Large intestine (tissue), 3 donors: ENCODE measurements at regions not wholly inside any gene's neighbourhood (a gene's known extent, or its start where the extent isn't known, plus 50 kb on each side); places are given as distances from the start of the nearest gene placed in this dataset.
A peak's percentile ranks its signal among the peaks of the same experiment; 100 is the strongest.
"Not testable (repeated sequence)": the region's sequence is repeated elsewhere in the genome, so short reads cannot be mapped to it uniquely, and the experiment has no call there.

Source experiments
- DNase-seq, 2 donors: peaks; one replicate each; pipeline versions ENCODE4 v3.0.0 to v3.0.0-alpha.2; 2013
- H3K27ac ChIP-seq: one replicate; pipeline ENCODE4 v1.5.1; 2013; ENCODE audit warnings: low read length
- H3K27me3 ChIP-seq: 2 replicates; pipeline ENCODE4 v1.6.1; 2013; ENCODE audit warnings: low read length; ENCODE audit not compliant: control insufficient read depth, insufficient read depth
- H3K36me3 ChIP-seq: 2 replicates; pipeline ENCODE4 v1.6.1; 2013; ENCODE audit warnings: low read length; ENCODE audit not compliant: control insufficient read depth, insufficient read depth
- H3K4me1 ChIP-seq: one replicate; pipeline ENCODE4 v1.6.1; 2013; ENCODE audit warnings: low read length; ENCODE audit not compliant: control insufficient read depth, insufficient read depth
- H3K4me3 ChIP-seq: one replicate; pipeline ENCODE4 v1.5.1; 2013; ENCODE audit warnings: low read length
- H3K9me3 ChIP-seq: one replicate; pipeline ENCODE4 v1.6.1; 2013; ENCODE audit warnings: mild to moderate bottlenecking, low read depth, low read length, moderate library complexity; ENCODE audit not compliant: control insufficient read depth
- WGBS: methylation state at CpG from one replicate; pipeline ENCODE4 v1.1.5; 2013; ENCODE audit warnings: low lambda C conversion rate; ENCODE audit not compliant: insufficient coverage; 5-methylcytosine and 5-hydroxymethylcytosine counted together

GRCh38 chr10:56116684-56117083 lies 244.4 kb downstream of the ZWINT start:
- no peak overlapping the region for H3K4me3 ChIP-seq
- H3K4me1 ChIP-seq = no peaks in the 10 kb centered on the region
- H3K36me3 ChIP-seq = no peaks in the 10 kb centered on the region
- H3K9me3 ChIP-seq = no peaks in the 10 kb centered on the region
- no peak for DNase-seq
- WGBS = no CpG with 5 or more reads among the region's 1 CpG
- H3K27me3 ChIP-seq = no peaks in the 10 kb centered on the region
- no peak overlapping the region for H3K27ac ChIP-seq

DNA sequence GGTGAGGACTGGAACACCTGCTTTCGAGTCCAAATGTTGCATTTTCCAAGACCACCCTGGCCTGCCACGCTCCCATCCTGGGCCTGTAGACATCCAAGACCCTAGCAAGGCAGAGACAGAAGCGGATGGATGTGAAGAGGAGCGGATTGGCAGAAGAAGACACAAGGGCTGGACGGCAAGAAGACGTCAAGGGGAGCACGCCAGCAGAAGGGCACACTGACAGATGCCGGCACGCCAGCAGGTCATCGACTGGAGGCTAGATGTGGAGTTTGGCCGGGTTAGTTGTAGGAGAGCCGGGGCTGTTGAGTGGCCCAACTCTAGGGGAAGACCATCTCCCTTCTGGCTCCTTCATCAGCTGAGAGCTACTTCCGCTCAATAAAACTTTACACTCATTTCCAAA lies 251.6 kb downstream of the ZWINT start:
- DNase-seq = no peak
- Histone ChIP-seq H3K36me3 (no peaks in the 10 kb centered on the region), H3K4me1 (no peaks in the 10 kb centered on the region), H3K4me3 (no peak overlapping the region), H3K27ac (no peak overlapping the region), H3K9me3 (no peaks in the 10 kb centered on the region), H3K27me3 (no peaks in the 10 kb centered on the region)
- no CpG with 5 or more reads among the region's 13 CpGs for WGBS

DNA sequence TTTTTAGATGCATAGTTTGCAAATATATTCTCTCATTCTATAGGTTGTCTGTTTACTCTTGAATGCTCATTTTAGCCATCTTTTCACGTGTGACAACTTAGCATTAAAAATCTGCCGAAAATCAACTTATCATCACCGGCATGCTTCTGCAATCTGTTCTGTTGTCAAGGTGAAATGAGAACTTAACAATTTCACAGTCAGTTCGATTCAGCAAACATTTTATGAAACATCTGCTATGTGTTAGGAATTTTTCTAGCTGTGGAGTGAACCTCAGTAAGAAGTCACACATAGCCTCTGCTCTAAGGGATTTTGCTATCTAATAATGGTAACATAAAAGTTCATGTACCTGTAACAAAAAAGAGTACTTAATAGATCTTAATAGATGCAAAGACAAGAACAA lies 256.1 kb downstream of the ZWINT start:
- 86% methylated on average over 1 of the region's 4 CpGs for WGBS
- Histone ChIP-seq H3K4me3 (no peak overlapping the region), H3K27me3 (no peaks in the 10 kb centered on the region), H3K9me3 (no peaks in the 10 kb centered on the region), H3K27ac (no peak overlapping the region), H3K36me3 (no peaks in the 10 kb centered on the region), H3K4me1 (no peaks in the 10 kb centered on the region)
- DNase-seq = no peak

- Histone ChIP-seq H3K36me3 (no peaks in the 10 kb centered on the region), H3K4me3 (no peak overlapping the region), H3K27ac (no peak overlapping the region), H3K4me1 (no peaks in the 10 kb centered on the region), H3K9me3 (no peaks in the 10 kb centered on the region), H3K27me3 (no peaks in the 10 kb centered on the region)
- WGBS = 72% methylated on average over 2 of the region's 3 CpGs
- no peak for DNase-seq
Measured at GRCh38 chr10:56104487-56104886, 256.6 kb downstream of the ZWINT start.

DNA sequence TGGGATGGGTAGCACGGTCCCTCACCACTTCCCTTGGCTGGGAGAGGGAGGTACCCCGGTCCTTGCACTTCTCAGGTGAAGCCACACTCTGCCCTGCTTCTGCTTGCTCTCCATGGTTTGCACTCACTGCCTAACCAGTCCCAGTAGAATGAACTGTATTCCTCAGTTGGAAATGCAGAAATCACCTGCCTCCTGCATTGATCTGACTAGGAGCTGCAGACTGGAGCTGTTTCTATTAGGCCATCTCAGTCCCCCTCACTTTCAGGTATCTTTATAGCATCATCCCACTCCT lies 264.9 kb downstream of the ZWINT start:
- no peak for DNase-seq
- WGBS = no CpG with 5 or more reads among the region's 2 CpGs
- Histone ChIP-seq H3K4me1 (no peaks in the 10 kb centered on the region), H3K9me3 (no peaks in the 10 kb centered on the region), H3K36me3 (no peaks in the 10 kb centered on the region), H3K27me3 (no peaks in the 10 kb centered on the region), H3K4me3 (no peak overlapping the region), H3K27ac (no peak overlapping the region)

- WGBS = no CpG with 5 or more reads among the region's 16 CpGs
- Histone ChIP-seq H3K27me3 (no peaks in the 10 kb centered on the region), H3K9me3 (no peaks in the 10 kb centered on the region), H3K36me3 (no peaks in the 10 kb centered on the region), H3K27ac (no peak overlapping the region), H3K4me1 (no peaks in the 10 kb centered on the region), H3K4me3 (no peak overlapping the region)
- no peak for DNase-seq
Measured at GRCh38 chr10:56095506-56096225, 265.4 kb downstream of the ZWINT start.

GRCh38 chr10:56093645-56094044 lies 267.4 kb downstream of the ZWINT start:
- not testable (repeated sequence) for H3K4me3 ChIP-seq, DNase-seq

GRCh38 chr10:56091872-56092271 lies 269.2 kb downstream of the ZWINT start:
- H3K27ac ChIP-seq = no peak overlapping the region
- H3K4me1 ChIP-seq = no peaks in the 10 kb centered on the region
- no peaks in the 10 kb centered on the region for H3K36me3 ChIP-seq
- H3K27me3 ChIP-seq = no peaks in the 10 kb centered on the region
- H3K9me3 ChIP-seq = no peaks in the 10 kb centered on the region
- no peak overlapping the region for H3K4me3 ChIP-seq
- no peak for DNase-seq

More at GRCh38 chr10:56093645-56094044, 267.4 kb downstream of the ZWINT start:
- not testable (repeated sequence) for H3K4me1 ChIP-seq, H3K36me3 ChIP-seq, H3K9me3 ChIP-seq, H3K27ac ChIP-seq, H3K27me3 ChIP-seq

DNA sequence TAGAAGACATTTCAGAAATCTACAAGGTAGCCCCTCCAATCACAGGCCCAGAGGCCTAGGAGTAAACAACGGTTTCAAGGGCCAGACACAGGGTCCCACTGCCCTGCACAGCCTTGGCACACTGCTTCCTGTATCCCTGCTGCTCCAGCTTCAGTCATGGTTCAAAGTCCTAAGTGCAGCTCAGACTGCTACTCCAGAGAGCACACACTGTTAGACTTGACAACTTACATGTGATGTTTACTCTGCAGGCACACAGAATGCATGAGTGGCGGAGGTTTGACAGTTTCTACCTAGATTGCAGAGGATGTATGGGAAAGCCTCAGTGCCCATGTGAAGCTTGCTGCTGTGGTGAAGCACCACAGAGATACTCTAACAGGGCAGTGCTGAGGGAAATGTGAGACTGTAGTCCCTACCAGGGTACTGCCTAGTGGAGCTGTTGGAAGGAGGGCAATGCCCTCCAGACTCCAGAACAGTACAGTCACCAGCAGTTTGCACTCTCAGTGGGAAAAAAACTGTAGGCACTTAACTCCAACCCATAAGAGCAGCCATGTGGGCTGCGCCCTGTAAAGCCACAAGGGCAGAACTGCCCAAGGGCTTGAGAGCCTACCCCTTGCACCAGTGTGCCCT lies 270.0 kb downstream of the ZWINT start:
- Histone ChIP-seq H3K27me3 (no peaks in the 10 kb centered on the region), H3K27ac (no peak overlapping the region), H3K36me3 (no peaks in the 10 kb centered on the region), H3K9me3 (no peaks in the 10 kb centered on the region), H3K4me3 (no peak overlapping the region), H3K4me1 (no peaks in the 10 kb centered on the region)
- peak in 1 of 2 donors; percentile 4 for DNase-seq
- no CpG with 5 or more reads among the region's 3 CpGs for WGBS

GRCh38 chr10:56085406-56086122 lies 275.5 kb downstream of the ZWINT start:
- H3K4me3 ChIP-seq = no peak overlapping the region
- no CpG with 5 or more reads among the region's 1 CpG for WGBS
- no peaks in the 10 kb centered on the region for H3K4me1 ChIP-seq

DNA sequence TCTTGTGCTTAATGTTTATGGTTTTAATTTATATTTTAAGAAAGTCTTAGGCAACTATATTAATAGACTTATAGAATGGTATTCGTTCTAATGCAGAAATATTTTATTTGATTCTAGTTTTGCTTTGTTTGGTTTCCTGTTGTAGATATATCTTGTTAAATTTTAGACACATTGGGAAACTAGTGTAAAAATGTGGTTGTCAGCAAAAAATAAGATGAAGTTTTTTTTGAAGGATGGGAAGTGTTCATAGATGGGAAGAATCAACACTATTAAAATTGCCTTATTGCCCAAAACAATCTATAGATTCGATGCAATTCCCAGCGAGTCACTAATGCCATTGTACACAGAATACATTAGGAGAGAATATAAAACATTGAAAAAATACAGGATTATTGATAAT lies 278.9 kb downstream of the ZWINT start:
- Histone ChIP-seq H3K4me3 (no peak overlapping the region), H3K9me3 (no peaks in the 10 kb centered on the region), H3K27me3 (no peaks in the 10 kb centered on the region), H3K27ac (no peak overlapping the region), H3K36me3 (no peaks in the 10 kb centered on the region), H3K4me1 (no peaks in the 10 kb centered on the region)
- 100% methylated on average over 1 of the region's 3 CpGs for WGBS
- DNase-seq = no peak

More at GRCh38 chr10:56085406-56086122, 275.5 kb downstream of the ZWINT start:
- H3K27me3 ChIP-seq = no peaks in the 10 kb centered on the region
- H3K27ac ChIP-seq = no peak overlapping the region
- H3K36me3 ChIP-seq = no peaks in the 10 kb centered on the region
- no peaks in the 10 kb centered on the region for H3K9me3 ChIP-seq
- no peak for DNase-seq
